HG03045 (cell line): ENCODE measurements at regions not wholly inside any gene's neighbourhood (a gene's known extent, or its start where the extent isn't known, plus 50 kb on each side); places are given as distances from the start of the nearest gene placed in this dataset.

Source experiments
- ATAC-seq: cut with Tn5 transposase; IDR thresholded peaks from one replicate; pipeline ENCODE4 v1.9.1; 2021; ENCODE audit warnings: mild to moderate bottlenecking, moderate library complexity; ENCODE audit not compliant: unreplicated experiment

DNA sequence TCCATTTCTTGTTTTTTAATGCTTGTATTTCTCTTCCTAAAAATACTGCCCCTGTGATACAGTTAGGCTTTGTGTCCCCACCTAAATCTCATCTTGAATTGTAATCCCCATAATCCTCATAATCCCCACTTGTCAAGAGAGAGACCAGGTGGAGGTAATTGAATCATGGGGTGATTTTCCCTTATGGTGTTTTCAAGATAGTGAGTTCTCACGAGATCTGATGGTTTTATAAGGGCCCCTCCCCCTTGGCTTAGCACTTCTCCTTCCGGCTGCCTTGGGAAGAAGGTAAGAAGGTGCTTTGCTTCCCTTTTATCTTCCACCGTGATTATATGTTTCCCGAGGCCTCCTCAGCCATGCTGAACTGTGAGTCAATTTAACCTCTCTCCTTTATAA lies 227.4 kb downstream of the MAN2A1 start:
- no peak for ATAC-seq

- ATAC-seq: no peak
Observed at GRCh38 chr5:109917966-109918365, 228.2 kb downstream of the MAN2A1 start.

GRCh38 chr5:109920736-109921135 lies 231.0 kb downstream of the MAN2A1 start:
- no peak for ATAC-seq

GRCh38 chr5:109921735-109922380 lies 232.1 kb downstream of the MAN2A1 start:
- ATAC-seq: no peak

DNA sequence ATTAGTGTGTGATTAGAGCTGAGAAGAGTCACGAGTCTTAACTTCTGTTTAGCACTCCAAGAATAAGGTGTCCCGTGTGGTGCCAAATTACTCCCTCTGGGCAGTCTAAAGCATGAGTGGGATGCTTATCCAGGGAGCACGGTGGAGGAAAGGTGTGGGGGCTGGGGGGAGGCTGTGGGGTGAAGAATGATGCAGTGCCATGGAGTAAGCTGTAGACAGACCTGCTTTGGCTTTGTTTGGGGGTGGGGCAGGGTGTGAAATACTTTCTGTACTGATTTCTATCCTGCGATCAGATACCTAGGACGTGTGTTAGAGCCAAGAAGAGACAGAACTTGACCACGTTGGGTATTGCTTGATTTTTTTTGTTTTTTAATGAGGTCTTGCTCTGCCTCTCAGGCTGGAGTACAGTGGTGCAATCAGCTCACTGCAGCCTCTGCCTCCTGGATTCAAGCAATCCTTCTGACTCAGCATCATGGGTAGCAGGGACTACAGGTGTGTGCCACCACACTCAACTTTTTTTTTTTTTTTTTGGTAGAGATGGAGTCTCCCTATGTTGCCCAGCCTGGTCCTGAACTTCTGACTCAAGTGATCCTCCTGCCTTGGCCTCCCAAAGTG lies 232.8 kb downstream of the MAN2A1 start:
- ATAC-seq: no peak

DNA sequence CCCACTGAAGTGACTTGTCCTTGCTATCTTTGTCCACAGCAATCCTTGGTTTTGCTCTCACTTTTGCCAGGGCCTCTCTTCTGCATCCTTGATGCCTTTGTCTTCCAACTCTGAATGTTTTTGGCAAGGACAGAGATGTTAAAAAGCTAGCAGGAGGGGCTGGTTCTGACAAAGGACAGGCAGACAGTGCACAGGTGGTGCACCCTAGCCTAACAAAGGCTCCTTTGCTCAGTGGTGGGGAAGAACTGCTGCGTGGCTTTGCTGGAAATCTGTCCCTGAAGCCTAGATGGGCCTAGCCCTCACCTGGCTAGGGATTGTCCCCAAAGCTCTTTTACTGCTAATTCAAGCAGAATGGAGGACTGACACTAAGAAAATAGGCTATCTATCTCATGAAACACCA lies 233.5 kb downstream of the MAN2A1 start:
- ATAC-seq: no peak

DNA sequence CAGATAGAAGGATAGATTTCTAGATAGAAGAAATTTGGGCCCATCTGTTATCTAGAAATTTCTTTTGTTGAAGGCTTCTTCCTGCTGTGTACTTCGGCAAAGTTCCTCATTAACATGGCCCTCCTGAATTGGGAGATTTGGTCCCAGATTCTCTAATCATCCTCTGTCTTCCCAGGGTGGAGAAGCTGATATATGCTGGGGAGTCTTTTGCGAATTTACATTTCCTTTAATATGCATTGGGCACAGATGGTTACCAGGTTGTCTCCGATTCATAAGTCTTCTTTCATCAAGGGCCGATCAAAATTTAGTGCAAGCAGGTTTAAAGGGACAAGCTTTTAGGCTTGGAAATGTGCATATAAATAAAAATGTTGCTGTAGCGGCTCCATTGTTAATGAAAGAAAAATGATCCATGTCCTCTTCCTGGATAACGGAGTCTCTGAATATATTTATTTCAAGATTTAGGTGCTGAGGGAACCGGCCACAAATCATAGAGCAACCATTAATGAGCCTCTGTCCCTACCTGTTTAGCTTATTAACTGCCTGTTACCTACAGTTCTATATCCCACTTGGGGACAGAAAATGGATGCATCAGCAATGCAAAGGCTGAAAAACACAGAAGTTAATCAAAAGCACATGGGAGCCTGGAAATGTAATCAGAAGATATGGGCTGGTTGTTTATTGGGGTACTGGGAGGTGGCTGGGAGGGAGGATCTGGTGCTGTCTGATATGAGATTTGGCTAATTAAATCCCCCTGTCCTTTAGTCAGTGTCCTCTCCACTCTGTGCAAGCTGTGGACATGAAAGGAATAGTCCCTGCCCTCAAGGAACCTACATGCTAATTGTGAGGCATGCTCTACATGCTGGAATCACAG lies 234.7 kb downstream of the MAN2A1 start:
- no peak for ATAC-seq

DNA sequence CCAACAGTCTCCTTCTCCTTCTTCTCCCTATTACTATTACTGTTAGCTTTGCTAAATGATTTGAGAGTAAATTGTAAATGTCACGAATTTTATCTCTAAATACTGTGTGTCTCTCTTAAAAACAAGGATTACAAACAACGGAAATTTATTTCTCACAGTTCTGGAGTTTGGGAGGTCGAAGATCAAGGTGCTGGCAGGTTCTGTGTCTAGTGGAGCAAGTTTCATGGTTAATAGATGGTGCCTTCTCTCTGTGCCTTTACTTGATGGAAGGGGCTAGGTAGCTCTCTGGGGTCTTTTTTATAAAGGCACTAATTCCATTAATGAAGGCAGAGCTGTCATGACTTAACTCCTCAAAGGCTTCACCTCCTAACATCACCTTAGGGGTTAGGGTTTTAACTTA lies 237.9 kb downstream of the MAN2A1 start:
- ATAC-seq: no peak

DNA sequence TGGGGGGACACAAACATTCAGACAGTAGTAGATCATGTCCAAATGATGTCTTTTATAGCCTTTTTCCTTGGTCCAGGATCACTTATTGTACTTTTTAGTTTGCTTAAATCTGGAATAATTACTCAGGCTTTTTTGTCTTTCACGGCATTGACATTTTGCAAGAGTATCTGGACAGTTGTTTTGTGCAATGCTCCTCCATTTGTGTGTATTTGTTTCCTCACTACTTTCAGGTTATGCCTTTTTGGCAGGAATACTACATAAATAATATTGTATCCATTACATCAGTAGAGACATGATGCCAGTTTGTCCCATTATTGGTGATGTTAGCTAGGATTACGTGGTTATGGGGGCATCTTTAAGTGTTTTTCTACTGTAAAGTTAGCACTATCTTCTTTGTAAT lies 238.3 kb downstream of the MAN2A1 start:
- ATAC-seq: no peak

DNA sequence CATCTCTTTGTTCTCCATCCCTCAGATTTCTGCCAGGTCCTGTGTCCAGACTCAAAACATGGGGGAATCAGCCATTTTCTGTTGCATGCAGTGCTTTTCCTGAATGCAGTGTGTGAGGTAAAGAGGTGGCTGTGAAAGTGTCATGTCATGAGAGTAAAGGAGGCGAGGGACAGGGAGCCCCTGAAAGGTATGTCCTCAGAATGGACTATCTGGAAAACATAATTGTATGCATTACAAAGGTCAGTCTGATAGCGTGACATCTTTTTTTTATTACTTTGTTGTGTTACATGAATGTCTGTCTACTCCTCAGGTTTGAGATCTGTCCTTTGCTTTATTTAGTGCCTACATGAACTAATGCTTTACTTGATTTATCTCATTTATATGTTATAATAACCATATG lies 239.1 kb downstream of the MAN2A1 start:
- no peak for ATAC-seq

DNA sequence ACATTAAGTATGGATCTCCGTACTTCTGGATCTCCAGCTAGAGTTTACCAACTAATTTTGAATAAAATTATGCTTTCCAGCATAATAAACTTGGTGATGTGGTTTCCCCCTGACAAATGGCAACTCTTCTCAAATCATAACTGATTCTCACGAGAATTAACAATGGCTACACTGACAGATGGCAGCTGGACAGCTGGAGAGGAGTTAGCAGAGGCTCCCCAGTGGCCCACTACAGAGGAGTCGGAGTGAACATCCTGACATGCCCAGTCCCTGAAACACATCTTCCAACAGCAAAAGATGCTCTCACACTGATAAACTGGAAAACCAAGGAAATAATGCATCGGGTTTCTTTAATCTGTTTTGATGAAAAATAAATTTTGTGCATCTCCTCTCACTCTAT lies 239.6 kb downstream of the MAN2A1 start:
- ATAC-seq: no peak

GRCh38 chr5:109929911-109930310 lies 240.2 kb downstream of the MAN2A1 start:
- ATAC-seq: no peak

DNA sequence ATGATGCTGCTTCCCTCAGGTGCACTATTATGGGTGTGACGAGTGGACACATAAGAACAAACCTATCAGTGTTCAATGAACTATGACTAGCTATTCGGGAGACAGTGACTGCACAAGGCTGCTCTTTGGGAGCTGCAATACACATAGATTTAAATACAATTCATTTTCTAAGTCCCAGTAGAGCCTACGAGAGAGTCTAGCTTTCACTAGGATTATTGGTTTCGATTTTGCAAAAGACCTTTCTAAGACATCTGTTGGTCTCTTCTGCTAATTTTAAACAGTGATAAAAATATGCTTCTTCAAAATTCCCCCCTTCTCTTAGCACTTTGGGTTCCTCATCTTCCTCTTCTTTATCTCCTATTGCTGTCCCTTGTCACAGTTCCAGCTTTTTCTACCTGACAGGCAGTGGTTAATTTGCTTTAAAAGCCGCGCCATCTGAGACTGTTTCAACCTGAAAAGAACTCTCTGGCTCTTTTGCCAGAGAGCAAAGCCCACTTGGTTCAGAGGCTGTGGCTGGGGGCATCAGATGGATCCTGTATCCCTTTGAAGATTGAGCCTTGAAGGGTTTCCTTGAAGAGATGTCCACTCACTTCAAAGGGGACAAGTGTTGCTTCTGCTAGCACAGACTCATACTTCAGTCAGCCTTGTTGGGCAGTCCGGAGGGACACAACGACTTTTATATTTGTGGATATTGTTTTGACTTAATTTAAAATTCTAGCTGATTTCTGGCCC lies 241.5 kb downstream of the MAN2A1 start:
- ATAC-seq: no peak

DNA sequence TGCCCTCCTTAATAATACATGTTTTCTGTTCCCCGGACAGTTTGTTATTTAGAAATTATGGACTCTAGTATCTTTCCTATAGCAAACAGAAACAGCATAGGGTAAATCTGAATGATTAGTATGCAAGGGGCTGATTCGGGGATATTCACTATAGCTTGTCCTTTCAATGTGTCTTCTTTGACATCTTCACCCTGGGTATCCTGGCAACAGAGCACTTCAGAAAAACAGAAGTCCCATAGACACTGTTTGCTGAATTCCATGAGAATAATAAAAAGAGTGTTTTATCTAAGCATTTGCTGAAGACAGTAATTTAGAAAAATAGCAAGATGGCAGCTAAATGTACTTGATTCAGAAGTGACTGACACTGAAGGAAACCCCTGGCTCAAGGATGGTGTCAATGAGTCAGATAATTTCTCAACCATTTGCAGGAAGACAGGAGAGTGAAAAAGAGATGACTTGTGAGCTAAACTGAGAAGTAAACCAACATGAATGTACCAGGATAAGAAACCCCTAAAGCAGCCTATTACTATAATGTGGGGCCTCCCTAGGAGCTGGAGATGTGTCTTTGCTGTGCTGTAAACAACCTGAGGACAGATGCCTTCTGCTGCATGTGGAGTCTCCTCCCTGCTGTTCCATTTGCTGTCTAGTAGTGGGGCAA lies 246.2 kb downstream of the MAN2A1 start:
- no peak for ATAC-seq

GRCh38 chr5:109936996-109937395 lies 247.3 kb downstream of the MAN2A1 start:
- peak; percentile 91 for ATAC-seq

- ATAC-seq: no peak
Observed at GRCh38 chr5:109937951-109938350, 248.2 kb downstream of the MAN2A1 start.

- ATAC-seq: no peak
Observed at GRCh38 chr5:109938453-109938852, 248.7 kb downstream of the MAN2A1 start.

DNA sequence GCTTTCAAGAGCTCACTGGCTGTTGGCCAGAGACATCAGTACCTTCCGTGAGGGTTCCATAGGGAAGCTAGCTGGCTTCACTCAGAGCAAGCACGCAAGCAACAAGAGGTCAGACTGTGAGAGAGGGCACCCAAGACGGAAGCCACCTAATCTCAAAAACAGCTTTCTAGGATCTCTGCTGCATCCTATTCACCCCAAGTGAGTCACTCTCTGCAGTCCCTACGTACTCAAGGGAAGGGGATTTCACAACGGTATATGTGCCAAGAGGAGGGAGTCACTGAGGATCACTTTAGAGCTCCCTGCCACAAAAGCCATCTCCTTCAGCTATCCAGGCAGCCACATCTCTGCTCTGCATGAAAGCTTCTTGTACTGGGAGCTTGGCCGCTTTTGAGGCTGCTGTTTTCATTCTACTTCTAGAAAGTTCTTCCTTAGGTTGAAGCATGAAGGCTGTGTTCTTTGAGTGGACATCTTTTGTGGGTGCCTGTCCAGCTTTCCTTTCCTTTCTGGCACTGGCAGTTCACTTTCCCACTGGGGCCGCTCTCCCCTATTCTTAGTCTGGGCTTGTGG lies 249.5 kb downstream of the MAN2A1 start:
- ATAC-seq: no peak

- ATAC-seq: no peak
Observed at GRCh38 chr5:109942646-109943045, 252.9 kb downstream of the MAN2A1 start.

- ATAC-seq: no peak
Observed at GRCh38 chr5:109943701-109944235, 254.0 kb downstream of the MAN2A1 start.
